ENCODE measurements at regions not wholly inside any gene's neighbourhood (a gene's known extent, or its start where the extent isn't known, plus 50 kb on each side); places are given as distances from the start of the nearest gene placed in this dataset.

DNA sequence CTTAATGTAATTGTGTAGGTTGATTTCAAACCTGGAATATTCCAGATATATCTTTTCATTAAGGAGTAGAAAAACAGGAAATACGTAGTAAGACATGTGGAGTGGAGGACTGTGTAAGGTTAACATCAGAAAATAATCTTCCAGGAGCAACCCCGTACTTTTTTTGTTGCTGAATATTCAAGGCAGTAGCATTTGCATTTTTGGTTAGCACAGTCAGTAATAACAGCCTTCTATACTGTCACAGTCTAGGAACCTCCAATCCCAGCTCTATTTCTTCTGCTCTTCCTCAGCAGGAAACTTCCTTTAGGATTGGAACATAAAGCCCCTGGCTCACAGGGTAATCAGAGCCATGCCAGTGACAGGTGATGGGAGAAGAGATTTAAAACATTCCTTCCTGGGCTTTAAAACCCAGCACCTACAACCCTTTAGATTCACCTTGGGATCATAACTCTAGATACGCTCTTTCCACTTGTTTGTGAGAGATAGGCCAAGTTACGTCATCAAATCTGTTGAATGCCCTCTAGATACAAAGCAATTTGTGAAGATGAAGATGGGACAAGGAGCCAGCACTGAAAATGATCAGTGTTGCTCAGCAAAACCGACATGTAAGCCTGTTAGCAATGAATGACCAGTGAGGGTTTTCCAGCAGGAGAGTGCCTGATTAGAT, 248.5 kb upstream of the NPY start:
- no peak for ATAC-seq
- H3K27ac Mint-ChIP-seq, result no peak overlapping the region
- intact Hi-C loops (cut with DNase I, micrococcal nuclease), result no loop called here

DNA sequence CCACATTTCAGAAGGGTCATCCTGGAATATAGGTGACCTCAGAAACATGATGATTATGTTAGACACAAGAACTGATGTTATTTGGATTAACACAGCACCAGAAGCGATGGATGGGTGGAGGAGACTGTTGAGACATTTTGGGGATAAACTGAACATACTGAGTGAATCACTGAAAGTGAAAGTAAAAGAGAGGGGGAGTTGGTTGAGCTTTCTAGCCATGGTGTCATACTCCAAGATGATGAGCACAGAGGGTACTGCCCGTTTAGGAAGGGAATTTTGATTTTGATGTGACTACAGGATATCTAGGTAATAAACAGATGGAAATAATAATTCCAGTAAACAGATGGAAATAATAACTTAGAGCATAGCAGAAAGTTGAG, 248.0 kb upstream of the NPY start:
- no peak overlapping the region for H3K4me3 Mint-ChIP-seq
- peaks cover 7% of the 10 kb centered on the region for H3K4me1 Mint-ChIP-seq
- H3K36me3 Mint-ChIP-seq (ENCODE audit: low read depth), result no peaks in the 10 kb centered on the region
- DNase-seq (no peak), ATAC-seq (no peak)
- no peaks in the 10 kb centered on the region for H3K9me3 Mint-ChIP-seq (ENCODE audit: low read depth)
- POLR2A ChIA-PET, result no interaction called here
- CTCF ChIA-PET, result interaction anchor here (0.7 kb wide), 1 partner anchor 100 kb away, joined by 4 read pairs; no protein-coding TSS in a partner anchor
- H3K27me3 Mint-ChIP-seq, result no peaks in the 10 kb centered on the region
- intact Hi-C loops (cut with DNase I, micrococcal nuclease), result no loop called here
- no peak overlapping the region for H3K27ac Mint-ChIP-seq

More for the DNA sequence above, 248.5 kb upstream of the NPY start:
- ChIA-PET CTCF (no interaction called here), POLR2A (no interaction called here)
- no peaks in the 10 kb centered on the region for H3K9me3 Mint-ChIP-seq (ENCODE audit: low read depth)
- no peaks in the 10 kb centered on the region for H3K27me3 Mint-ChIP-seq
- no peaks in the 10 kb centered on the region for H3K36me3 Mint-ChIP-seq (ENCODE audit: low read depth)
- no peak for DNase-seq
- H3K4me3 Mint-ChIP-seq, result no peak overlapping the region
- H3K4me1 Mint-ChIP-seq, result peaks cover 7% of the 10 kb centered on the region

DNA sequence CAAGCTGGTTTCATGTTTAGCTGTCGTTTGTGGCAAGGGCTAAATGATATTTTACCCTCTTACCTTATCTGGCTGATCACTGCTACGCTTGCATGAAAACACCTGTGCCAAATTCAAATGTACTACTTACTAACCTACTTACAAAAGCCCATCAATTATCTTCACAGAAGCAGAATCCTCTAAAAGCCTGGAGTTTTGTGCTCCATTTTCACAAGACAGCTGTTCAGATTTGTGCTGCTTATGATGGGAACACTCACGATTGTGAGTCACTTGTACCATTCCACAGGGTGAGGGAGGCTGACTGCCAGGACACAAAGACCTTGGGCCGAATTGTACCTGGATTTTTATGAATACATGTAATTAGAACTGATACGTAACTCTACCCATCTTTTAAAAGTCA, 245.0 kb upstream of the NPY start:
- H3K4me3 Mint-ChIP-seq, result no peak overlapping the region
- ChIA-PET CTCF (no interaction called here), POLR2A (no interaction called here)
- intact Hi-C loops (cut with DNase I, micrococcal nuclease), result no loop called here
- no peaks in the 10 kb centered on the region for H3K36me3 Mint-ChIP-seq (ENCODE audit: low read depth)
- H3K27me3 Mint-ChIP-seq, result peaks cover 2% of the 10 kb centered on the region
- ATAC-seq (no peak), DNase-seq (no peak)
- H3K27ac Mint-ChIP-seq, result no peak overlapping the region
- no peaks in the 10 kb centered on the region for H3K9me3 Mint-ChIP-seq (ENCODE audit: low read depth)
- H3K4me1 Mint-ChIP-seq, result peaks cover 7% of the 10 kb centered on the region

DNA sequence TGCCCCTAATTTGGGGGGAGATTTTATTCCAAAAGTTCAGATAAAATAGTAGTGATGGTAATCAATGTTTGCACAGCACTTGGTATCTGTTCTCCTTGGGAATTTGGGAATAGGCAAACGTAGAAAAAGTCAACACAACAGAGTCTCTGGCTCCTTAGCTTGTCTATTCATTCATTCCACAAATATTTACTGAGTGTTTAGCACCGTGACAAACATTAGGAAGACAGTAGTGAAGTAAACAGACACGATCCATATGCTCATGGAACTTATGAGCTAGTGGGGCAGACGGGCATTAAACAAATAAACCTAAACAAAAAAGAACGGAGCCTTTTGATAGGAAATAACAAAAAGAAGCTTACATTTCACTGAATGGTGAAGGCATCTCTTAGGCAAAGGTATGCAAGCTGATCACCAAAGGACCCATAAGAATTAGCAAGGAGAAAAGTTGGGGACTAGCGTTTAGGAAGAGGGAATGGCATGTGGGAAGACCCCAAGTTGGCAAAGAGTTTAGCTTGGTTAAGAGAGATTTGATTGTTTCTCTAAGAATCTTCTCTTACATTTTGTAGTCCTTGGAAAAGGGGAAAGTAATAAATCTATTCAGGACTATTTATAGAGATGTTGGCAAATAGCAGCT, 243.9 kb upstream of the NPY start:
- Mint-ChIP-seq H3K4me3 (no peak overlapping the region), H3K4me1 (peaks cover 7% of the 10 kb centered on the region), H3K9me3 (ENCODE audit: low read depth) (no peaks in the 10 kb centered on the region), H3K27ac (no peak overlapping the region), H3K27me3 (peaks cover 6% of the 10 kb centered on the region), H3K36me3 (ENCODE audit: low read depth) (no peaks in the 10 kb centered on the region)
- intact Hi-C loops (cut with DNase I, micrococcal nuclease), result no loop called here
- POLR2A ChIA-PET, result no interaction called here
- ATAC-seq, result no peak
- CTCF ChIA-PET, result interaction anchor here (0.6 to 0.7 kb wide), 2 partner anchors 279 to 1781 kb away, joined by 3 read pairs; no protein-coding TSS in a partner anchor
- no peak for DNase-seq

DNA sequence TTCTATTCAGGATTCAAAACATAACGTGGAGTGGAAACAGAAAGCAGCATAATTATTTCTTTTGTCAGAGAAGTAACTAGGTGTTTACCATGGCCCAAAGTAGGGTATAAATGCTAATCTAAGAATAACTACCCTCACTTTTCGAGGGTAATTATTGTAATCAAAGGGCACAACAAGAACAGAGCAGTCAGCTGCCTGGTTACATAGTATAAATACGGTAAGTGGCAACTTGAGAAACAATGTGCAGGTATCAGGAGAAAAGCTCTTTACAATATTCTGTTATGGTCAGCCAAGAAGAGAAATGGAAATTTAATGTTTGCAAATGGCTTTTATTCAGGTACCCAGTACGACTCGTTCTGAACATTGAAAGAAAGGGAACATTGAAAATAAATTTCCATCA, 242.0 kb upstream of the NPY start:
- no peaks in the 10 kb centered on the region for H3K9me3 Mint-ChIP-seq (ENCODE audit: low read depth)
- intact Hi-C loops (cut with DNase I, micrococcal nuclease), result no loop called here
- no peak for ATAC-seq

DNA sequence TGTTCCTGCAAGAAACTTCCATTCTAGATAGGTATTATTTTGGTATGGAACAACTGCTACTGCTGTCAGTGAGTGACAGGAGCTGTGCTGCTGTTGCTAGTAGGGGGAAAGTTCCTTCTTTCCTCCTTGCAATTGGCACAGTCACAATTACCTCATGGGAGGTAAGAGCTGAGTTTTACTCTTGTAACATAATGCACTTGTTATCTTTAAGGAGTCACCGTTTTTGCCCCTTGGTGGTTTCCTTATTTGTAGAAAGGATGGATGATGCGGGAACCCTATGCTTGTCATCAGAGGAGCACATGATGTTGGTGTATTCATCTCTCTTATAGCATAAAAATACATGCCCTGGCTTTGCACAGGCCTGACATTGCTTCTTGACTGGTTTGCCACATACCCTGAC, 234.7 kb upstream of the NPY start:
- Mint-ChIP-seq H3K4me1 (peaks cover 2% of the 10 kb centered on the region), H3K27me3 (peaks cover 15% of the 10 kb centered on the region), H3K4me3 (no peak overlapping the region), H3K36me3 (ENCODE audit: low read depth) (no peaks in the 10 kb centered on the region), H3K9me3 (ENCODE audit: low read depth) (no peaks in the 10 kb centered on the region), H3K27ac (no peak overlapping the region)
- ATAC-seq (no peak), DNase-seq (no peak)
- ChIA-PET CTCF (interaction anchor here (0.7 kb wide), 1 partner anchor 194 kb away, joined by 4 read pairs; no protein-coding TSS in a partner anchor), POLR2A (no interaction called here)
- intact Hi-C loops (cut with DNase I, micrococcal nuclease), result no loop called here

More for the DNA sequence above, 242.0 kb upstream of the NPY start:
- ChIA-PET POLR2A (no interaction called here), CTCF (no interaction called here)
- H3K4me1 Mint-ChIP-seq, result no peaks in the 10 kb centered on the region
- H3K27ac Mint-ChIP-seq, result no peak overlapping the region
- no peak overlapping the region for H3K4me3 Mint-ChIP-seq
- H3K27me3 Mint-ChIP-seq, result peaks cover 6% of the 10 kb centered on the region
- H3K36me3 Mint-ChIP-seq (ENCODE audit: low read depth), result no peaks in the 10 kb centered on the region
- no peak for DNase-seq

DNA sequence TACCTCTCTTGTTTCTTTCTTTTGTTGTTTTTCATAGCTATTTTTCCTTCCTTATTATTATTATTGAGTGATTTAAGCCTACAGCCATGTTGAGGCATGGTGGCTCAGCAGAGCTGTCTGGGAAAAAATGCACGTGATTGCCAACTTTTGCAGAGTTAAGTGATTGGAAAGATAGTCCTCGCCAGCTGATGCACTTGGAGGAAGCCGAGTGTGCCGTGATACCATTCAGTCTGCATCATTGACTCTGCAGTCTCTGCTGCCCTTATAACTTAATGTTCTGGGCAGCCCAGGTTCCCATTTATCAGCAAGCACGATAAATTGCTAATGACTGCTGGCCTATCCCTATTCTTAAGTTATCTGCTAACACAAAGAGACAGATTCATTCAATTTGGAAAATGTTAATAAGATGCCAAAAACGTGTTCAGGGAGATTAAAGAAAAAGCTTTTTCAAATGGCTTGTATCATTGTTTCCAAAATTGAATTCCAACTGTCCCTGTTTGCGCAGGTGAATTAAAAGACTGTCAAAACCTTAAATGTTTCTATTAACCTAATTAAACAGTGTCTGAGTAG, 232.9 kb upstream of the NPY start:
- DNase-seq (no peak), ATAC-seq (no peak)
- Mint-ChIP-seq H3K9me3 (ENCODE audit: low read depth) (no peaks in the 10 kb centered on the region), H3K4me3 (no peak overlapping the region), H3K36me3 (ENCODE audit: low read depth) (no peaks in the 10 kb centered on the region), H3K4me1 (peaks cover 2% of the 10 kb centered on the region), H3K27ac (no peak overlapping the region), H3K27me3 (peaks cover 22% of the 10 kb centered on the region)
- intact Hi-C loops (cut with DNase I, micrococcal nuclease), result no loop called here
- CTCF ChIA-PET, result no interaction called here
- POLR2A ChIA-PET, result no interaction called here

DNA sequence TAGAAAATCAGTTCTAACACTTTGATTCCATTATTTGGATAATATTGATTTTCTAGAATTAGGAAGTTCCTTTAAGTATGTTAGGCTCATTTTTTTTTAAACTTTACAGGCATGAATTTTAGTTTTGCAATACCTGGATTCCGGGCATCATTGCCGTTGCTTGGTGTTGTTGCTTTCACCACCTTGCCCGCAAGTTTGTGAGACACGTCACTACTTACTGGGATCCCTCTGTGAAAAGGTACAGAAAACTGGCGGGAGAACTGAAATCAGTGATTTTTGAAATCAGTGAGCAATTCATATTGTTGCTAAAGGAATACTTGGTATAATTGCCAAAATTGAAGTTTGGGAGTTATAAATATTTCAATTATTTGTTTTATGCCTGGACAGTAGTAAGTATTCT, 232.3 kb upstream of the NPY start:
- no peak overlapping the region for H3K27ac Mint-ChIP-seq
- H3K36me3 Mint-ChIP-seq (ENCODE audit: low read depth), result no peaks in the 10 kb centered on the region
- H3K4me1 Mint-ChIP-seq, result peaks cover 2% of the 10 kb centered on the region
- ChIA-PET POLR2A (no interaction called here), CTCF (no interaction called here)
- ATAC-seq (no peak), DNase-seq (no peak)
- no peak overlapping the region for H3K4me3 Mint-ChIP-seq
- no peaks in the 10 kb centered on the region for H3K9me3 Mint-ChIP-seq (ENCODE audit: low read depth)
- intact Hi-C loops (cut with DNase I, micrococcal nuclease), result no loop called here
- H3K27me3 Mint-ChIP-seq, result peaks cover 22% of the 10 kb centered on the region

DNA sequence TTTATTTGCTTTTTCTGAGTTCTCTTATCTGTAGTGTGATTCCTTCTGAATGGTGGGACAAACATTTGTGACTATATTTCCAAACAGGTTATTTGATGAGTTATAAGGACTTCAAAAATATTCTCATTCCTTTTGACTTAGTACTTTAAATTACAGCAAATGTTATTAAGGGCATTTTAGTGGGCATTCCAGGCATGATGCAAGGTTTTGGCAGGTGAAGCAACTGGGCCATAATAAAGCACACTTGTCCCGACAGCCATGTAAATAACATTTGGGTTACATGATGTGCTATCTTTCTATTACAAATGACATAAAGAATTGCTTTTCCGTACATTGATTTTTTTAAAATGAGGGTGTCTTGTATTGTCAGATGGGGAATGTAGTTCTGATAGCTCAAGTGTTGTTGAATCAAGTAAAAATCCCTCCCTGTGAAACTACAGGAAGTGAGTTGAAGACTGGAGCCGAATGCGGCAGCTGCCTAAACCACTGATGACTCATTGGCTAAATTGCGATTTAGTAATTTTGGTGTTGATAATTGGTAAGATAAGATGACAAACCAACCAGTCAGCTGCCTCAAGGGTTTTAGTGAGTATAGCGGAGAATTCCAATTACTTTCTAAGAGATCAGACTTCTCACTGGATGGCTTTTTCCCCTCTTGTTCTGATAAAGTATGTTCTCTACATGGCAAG, 231.3 kb upstream of the NPY start:
- ATAC-seq (no peak), DNase-seq (no peak)
- H3K27ac Mint-ChIP-seq, result no peak overlapping the region
- ChIA-PET CTCF (no interaction called here), POLR2A (no interaction called here)
- H3K4me3 Mint-ChIP-seq, result no peak overlapping the region
- H3K4me1 Mint-ChIP-seq, result peaks cover 2% of the 10 kb centered on the region
- intact Hi-C loops (cut with DNase I, micrococcal nuclease), result no loop called here
- H3K36me3 Mint-ChIP-seq (ENCODE audit: low read depth), result no peaks in the 10 kb centered on the region
- H3K27me3 Mint-ChIP-seq, result peaks cover 23% of the 10 kb centered on the region
- H3K9me3 Mint-ChIP-seq (ENCODE audit: low read depth), result no peaks in the 10 kb centered on the region

DNA sequence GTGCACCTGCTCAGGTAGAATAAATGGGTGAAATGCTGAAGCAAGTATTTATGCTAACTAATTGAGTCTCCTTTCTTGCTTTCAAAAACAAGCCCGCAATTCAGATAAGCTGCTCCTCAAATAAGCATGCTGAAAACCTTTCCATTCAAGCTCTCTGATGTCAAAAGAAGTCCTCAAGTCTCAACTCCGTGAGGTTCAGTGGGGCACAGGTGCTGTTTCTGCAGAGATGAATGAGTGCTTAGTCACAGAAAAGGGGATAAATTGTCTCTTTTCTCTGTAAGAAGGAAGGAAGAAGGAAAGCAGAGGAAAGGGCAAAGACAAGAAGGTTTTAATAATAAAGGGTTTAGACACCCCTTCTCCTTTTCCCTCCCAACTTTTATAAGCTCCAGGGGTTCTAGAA, 229.8 kb upstream of the NPY start:
- Mint-ChIP-seq H3K4me3 (no peak overlapping the region), H3K36me3 (ENCODE audit: low read depth) (no peaks in the 10 kb centered on the region), H3K27me3 (peaks cover 24% of the 10 kb centered on the region), H3K27ac (no peak overlapping the region), H3K9me3 (ENCODE audit: low read depth) (no peaks in the 10 kb centered on the region), H3K4me1 (peaks cover 2% of the 10 kb centered on the region)
- CTCF ChIA-PET, result interaction anchor here (1.2 kb wide), 1 partner anchor 10 kb away, joined by 3 read pairs; no protein-coding TSS in a partner anchor
- ATAC-seq (no peak), DNase-seq (no peak)
- intact Hi-C loops (cut with DNase I, micrococcal nuclease), result no loop called here
- POLR2A ChIA-PET, result no interaction called here

DNA sequence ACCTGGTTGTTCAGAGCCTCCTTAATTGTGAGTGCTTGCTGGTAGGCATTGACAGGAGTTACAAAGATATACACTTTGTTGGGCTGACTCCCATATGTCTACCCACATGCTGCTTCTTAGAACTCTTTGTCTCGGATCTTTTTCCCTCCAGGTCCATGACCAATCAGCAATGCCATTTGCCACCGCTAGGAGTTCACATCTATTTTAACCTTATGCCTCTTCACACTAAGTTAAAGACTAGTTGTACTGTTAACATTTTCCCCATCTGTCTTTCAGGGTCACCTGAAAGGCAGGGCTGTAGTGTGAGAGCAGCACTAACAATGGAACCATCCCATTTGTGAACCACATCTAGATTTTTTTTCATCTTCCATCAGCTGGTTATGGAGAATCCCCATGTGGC, 226.7 kb upstream of the NPY start:
- ATAC-seq (no peak), DNase-seq (no peak)
- peaks cover 2% of the 10 kb centered on the region for H3K4me1 Mint-ChIP-seq
- no peaks in the 10 kb centered on the region for H3K9me3 Mint-ChIP-seq (ENCODE audit: low read depth)
- ChIA-PET POLR2A (no interaction called here), CTCF (no interaction called here)
- no peak overlapping the region for H3K27ac Mint-ChIP-seq
- H3K27me3 Mint-ChIP-seq, result peaks cover 22% of the 10 kb centered on the region
- no peak overlapping the region for H3K4me3 Mint-ChIP-seq
- intact Hi-C loops (cut with DNase I, micrococcal nuclease), result no loop called here
- no peaks in the 10 kb centered on the region for H3K36me3 Mint-ChIP-seq (ENCODE audit: low read depth)

DNA sequence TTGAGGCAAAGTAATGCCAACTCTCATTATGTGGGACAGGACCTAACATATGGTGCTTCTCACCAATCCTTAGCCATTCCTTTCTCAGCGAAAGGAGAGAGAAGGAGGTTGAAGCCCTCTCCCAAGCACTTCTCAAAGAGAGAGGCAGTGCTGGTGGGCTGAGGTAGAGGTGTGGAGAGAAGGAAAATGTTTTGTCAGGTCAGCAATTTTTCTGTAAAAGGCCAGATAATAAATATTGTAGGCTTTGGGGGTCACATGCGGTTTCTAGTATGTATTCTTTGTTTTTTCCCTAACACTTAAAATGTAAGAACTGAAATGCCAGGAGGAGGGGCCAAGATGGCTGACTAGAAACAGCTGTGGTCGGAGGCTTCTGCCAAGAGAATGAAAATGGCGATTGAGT, 225.0 kb upstream of the NPY start:
- H3K27ac Mint-ChIP-seq, result no peak overlapping the region
- ATAC-seq (no peak), DNase-seq (no peak)
- no peaks in the 10 kb centered on the region for H3K36me3 Mint-ChIP-seq (ENCODE audit: low read depth)
- no peaks in the 10 kb centered on the region for H3K4me1 Mint-ChIP-seq
- no peaks in the 10 kb centered on the region for H3K9me3 Mint-ChIP-seq (ENCODE audit: low read depth)
- H3K27me3 Mint-ChIP-seq, result peaks cover 15% of the 10 kb centered on the region
- no peak overlapping the region for H3K4me3 Mint-ChIP-seq
- ChIA-PET CTCF (interaction anchor here (0.6 kb wide), 1 partner anchor 245 kb away, joined by 4 read pairs; no protein-coding TSS in a partner anchor), POLR2A (no interaction called here)
- intact Hi-C loops (cut with DNase I, micrococcal nuclease), result no loop called here

Data from activated CD4-positive, alpha-beta T cell treated with anti-CD3 and anti-CD28 coated beads for 36 hours (primary cell).